ENCODE measurements at regions not wholly inside any gene's neighbourhood (a gene's known extent, or its start where the extent isn't known, plus 50 kb on each side); places are given as distances from the start of the nearest gene placed in this dataset.

GRCh38 chr16:85484347-85485300, 128.5 kb upstream of the GSE1 start:
- H3K4me3 ChIP-seq: no peak overlapping the region
- in situ Hi-C loops (cut with MboI; ENCODE audit: low sequenced_read_pairs in 4 of 4): no loop called here
- intact Hi-C loops (cut with DNase I; ENCODE audit: low total_unique reads): no loop called here

DNA sequence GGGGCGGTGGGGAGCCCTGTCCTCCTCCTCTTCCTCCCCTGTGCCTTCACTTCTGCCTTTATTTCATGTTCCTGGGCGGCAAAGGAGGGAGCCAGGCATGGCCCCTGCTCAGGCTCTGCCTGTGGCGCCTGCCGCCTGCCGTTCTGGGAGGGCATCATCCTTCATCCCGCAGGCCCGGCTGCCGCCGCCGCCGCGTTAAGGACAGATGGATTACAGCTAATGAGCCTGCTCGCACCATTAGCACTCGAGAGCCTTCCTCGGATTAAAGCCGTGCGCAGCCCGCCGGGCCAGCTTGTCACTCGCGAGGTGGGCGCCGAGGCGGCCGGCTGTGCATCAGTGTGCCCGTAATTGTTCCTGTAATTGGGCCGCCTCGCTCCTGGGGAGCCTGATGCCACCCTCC, 127.7 kb upstream of the GSE1 start:
- TF ChIP-seq POLR2A (IDR thresholded peaks at IDR 0.05): no peak
- TF ChIP-seq, protein P1, sequence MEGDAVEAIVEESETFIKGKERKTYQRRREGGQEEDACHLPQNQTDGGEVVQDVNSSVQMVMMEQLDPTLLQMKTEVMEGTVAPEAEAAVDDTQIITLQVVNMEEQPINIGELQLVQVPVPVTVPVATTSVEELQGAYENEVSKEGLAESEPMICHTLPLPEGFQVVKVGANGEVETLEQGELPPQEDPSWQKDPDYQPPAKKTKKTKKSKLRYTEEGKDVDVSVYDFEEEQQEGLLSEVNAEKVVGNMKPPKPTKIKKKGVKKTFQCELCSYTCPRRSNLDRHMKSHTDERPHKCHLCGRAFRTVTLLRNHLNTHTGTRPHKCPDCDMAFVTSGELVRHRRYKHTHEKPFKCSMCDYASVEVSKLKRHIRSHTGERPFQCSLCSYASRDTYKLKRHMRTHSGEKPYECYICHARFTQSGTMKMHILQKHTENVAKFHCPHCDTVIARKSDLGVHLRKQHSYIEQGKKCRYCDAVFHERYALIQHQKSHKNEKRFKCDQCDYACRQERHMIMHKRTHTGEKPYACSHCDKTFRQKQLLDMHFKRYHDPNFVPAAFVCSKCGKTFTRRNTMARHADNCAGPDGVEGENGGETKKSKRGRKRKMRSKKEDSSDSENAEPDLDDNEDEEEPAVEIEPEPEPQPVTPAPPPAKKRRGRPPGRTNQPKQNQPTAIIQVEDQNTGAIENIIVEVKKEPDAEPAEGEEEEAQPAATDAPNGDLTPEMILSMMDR (IDR thresholded peaks at IDR 0.05 in 4 of 5, conservative IDR thresholded peaks at IDR 0.05 in 1 of 5): no peak
- H3K9me3 ChIP-seq: no peaks in the 10 kb centered on the region
- no peak overlapping the region for H3K27ac ChIP-seq
- H3K27me3 ChIP-seq: no peaks in the 10 kb centered on the region
- no peaks in the 10 kb centered on the region for H3K4me1 ChIP-seq
- H3K4me3 ChIP-seq: no peak overlapping the region
- ATAC-seq (no peak), DNase-seq (no peak)
- intact Hi-C loops (cut with DNase I; ENCODE audit: low total_unique reads) (no loop called here), in situ Hi-C loops (cut with MboI; ENCODE audit: low sequenced_read_pairs in 4 of 4) (no loop called here)
- no peaks in the 10 kb centered on the region for H3K36me3 ChIP-seq

More at GRCh38 chr16:85484347-85485300, 128.5 kb upstream of the GSE1 start:
- H3K4me1 ChIP-seq: no peaks in the 10 kb centered on the region
- no peak for TF ChIP-seq POLR2A (IDR thresholded peaks at IDR 0.05)
- TF ChIP-seq, protein P1 (IDR thresholded peaks at IDR 0.05 in 4 of 5, conservative IDR thresholded peaks at IDR 0.05 in 1 of 5): no peak
- ATAC-seq: no peak
- no peak for DNase-seq
- no peaks in the 10 kb centered on the region for H3K36me3 ChIP-seq
- H3K27ac ChIP-seq: no peak overlapping the region
- H3K9me3 ChIP-seq: no peaks in the 10 kb centered on the region
- H3K27me3 ChIP-seq: no peaks in the 10 kb centered on the region

GRCh38 chr16:85486256-85486915, 126.7 kb upstream of the GSE1 start:
- Histone ChIP-seq H3K27ac (no peak overlapping the region), H3K36me3 (no peaks in the 10 kb centered on the region), H3K4me3 (no peak overlapping the region), H3K4me1 (peaks cover 2 to 6% of the 10 kb centered on the region in 2 donors), H3K27me3 (no peaks in the 10 kb centered on the region), H3K9me3 (no peaks in the 10 kb centered on the region)
- TF ChIP-seq, protein P1 (IDR thresholded peaks at IDR 0.05 in 4 of 5, conservative IDR thresholded peaks at IDR 0.05 in 1 of 5): no peak
- no peak for TF ChIP-seq POLR2A (IDR thresholded peaks at IDR 0.05)
- ATAC-seq (no peak), DNase-seq (no peak)
- in situ Hi-C loops (cut with MboI; ENCODE audit: low sequenced_read_pairs in 4 of 4): no loop called here
- intact Hi-C loops (cut with DNase I; ENCODE audit: low total_unique reads): no loop called here

- DNase-seq: no peak
- ATAC-seq: no peak
- H3K27me3 ChIP-seq: no peaks in the 10 kb centered on the region
- in situ Hi-C loops (cut with MboI; ENCODE audit: low sequenced_read_pairs in 4 of 4): no loop called here
- no peaks in the 10 kb centered on the region for H3K36me3 ChIP-seq
- H3K27ac ChIP-seq: no peak overlapping the region
- H3K4me1 ChIP-seq: peaks cover 17 to 20% of the 10 kb centered on the region in 2 donors
- H3K4me3 ChIP-seq: no peak overlapping the region
- intact Hi-C loops (cut with DNase I; ENCODE audit: low total_unique reads): no loop called here
- H3K9me3 ChIP-seq: no peaks in the 10 kb centered on the region
- no peak for TF ChIP-seq POLR2A (IDR thresholded peaks at IDR 0.05)
- TF ChIP-seq, protein P1 (IDR thresholded peaks at IDR 0.05 in 4 of 5, conservative IDR thresholded peaks at IDR 0.05 in 1 of 5): no peak
Observed at GRCh38 chr16:85488414-85488813, 124.7 kb upstream of the GSE1 start.
